ENCODE measurements at regions not wholly inside any gene's neighbourhood (a gene's known extent, or its start where the extent isn't known, plus 50 kb on each side); places are given as distances from the start of the nearest gene placed in this dataset.

DNA sequence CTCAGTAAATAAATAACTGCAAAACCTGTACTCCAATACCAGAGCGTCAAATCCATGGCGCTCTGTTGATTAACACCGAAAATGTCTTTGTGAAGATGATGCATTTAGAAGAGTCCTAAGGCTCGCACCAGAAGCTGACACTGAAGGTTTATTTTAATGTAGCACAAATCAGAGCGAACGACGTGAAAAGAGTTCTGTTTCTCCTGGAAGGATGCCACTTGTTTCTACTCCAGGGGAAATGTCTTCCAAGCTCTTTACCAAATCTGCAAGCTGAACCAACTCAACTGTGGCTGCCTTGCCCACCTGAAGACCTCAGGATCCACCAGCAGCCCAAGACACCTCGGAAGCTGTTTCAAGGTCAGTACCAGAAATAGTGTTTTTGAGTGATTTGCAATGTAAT is 194.4 kb upstream of the MAF start:
- no peak for DNase-seq (ENCODE audit: low read depth, low spot score)

DNA sequence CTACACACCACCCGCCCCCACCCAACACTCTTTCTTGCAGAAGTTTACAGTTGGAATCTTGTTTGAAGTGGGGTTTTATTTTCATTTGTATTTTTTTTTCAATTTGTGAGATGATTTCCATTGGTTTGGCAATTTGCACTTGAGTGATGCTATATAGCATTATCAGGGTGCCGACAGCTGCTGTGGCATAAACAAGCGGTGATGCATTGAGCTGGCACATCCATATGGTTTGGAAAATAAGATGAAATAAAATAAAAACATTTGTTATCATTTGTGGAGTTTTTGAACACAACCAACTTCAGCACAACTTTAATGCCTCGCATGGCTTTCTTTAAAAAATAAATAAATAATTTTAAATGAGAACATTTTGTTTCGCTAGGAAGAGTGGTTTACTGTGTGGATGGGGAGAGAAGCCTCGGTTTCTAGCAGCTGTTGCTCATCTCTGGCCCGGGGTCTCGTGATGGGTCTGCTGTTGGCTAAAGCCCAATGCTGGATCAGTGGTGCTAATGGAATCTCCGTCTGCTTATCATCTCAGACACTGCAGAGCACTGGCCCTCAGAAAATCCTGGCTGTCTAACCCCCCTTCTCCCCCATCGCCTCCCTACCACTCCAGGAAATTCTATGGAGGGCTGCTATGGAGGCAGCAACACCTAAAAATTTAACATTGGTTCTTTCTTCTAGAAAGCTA is 192.3 kb upstream of the MAF start:
- no peak for DNase-seq (ENCODE audit: low read depth, low spot score)

DNA sequence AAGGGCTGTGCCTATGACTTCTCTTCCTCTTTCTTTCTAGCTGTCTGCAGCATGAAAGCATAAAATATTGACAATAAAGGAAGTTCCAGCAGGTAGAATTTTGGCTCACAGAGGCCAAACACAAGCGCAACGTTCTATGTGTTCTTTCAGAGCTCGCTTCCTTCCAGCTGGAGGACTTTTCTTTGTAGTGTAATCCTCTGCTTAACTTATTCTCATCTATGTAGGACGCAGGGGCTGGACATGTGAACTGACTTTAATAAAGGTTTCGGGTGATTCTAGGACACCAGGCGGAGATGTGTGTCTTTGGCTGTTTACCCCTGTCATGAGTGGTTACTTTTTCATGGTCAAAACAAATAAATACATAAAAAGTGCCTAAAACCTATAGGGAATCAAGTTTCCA is 191.5 kb upstream of the MAF start:
- no peak for DNase-seq (ENCODE audit: low read depth, low spot score)

DNA sequence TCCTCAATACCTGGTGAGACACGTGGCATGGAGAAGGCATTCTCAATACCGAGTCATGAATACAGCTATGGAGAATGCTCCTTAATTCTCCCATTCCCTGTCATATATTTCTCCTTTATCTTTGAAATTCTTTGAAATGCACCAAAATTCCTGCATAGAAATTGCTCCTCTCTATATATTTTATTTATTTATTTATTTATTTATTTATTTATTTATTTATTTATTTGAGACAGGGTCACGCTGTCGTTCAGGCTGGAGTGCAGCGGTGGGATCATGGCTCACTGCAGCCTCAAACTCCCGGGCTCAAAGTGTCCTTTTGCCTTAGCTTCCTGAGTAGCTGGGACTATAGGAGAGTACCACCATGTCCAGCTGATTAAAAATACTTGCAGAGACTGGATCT is 190.3 kb upstream of the MAF start:
- DNase-seq (ENCODE audit: low read depth, low spot score), result no peak

DNA sequence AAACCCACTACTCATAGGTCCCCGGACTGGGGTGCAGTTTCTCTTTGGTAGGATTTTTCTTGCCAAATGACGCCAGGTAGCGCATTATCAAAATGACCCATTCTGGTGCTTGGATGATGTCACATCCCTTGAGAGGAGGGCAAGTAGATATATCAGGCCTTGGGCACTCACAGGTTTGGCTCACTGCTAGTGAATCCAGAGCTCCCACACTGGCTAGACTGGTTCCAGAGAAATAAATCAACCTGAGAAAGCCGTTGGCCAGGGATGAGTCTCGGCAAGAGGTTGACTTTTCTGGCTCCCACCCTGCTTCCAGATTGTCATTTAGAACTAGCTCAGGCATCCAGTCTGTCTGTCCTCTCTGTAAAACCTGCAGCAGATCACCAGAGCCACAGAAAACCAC is 188.4 kb upstream of the MAF start:
- no peak for DNase-seq (ENCODE audit: low read depth, low spot score)

DNA sequence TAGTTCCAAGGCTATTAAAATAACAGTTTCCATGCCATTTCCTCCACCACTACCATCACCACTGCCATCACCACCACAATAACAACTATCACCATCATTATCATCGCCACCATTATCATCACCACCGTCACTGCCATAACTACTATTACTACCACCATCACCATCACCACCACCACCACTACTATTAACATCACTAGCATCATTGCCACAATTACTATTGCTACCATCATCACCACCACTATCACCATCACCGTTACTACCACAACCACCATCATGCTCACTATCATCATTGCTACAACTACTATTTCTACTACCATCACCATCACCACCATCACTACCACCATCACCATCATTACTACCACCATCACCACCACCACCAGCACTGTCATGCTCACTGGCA is 185.9 kb upstream of the MAF start:
- DNase-seq (ENCODE audit: low read depth, low spot score), result no peak

DNA sequence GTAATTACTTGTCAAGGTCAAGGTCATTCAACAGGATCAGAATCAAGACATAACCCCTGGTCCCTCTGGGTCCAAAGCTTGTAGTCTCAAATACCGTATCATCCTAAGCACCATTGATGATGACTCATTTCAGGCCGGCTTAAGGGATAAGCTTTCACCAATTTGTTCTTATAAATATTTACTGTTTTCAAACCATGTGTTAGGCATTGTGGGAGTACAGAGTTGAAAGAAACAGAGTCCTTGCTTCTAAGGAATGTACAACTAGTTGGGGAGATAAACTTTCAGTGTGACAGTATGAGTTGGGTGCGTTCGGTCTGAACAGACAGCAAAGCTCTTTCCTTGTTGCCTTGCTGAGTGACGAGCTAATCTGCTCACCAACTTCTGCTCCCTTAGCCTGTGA is 183.5 kb upstream of the MAF start:
- DNase-seq (ENCODE audit: low read depth, low spot score), result no peak

DNA sequence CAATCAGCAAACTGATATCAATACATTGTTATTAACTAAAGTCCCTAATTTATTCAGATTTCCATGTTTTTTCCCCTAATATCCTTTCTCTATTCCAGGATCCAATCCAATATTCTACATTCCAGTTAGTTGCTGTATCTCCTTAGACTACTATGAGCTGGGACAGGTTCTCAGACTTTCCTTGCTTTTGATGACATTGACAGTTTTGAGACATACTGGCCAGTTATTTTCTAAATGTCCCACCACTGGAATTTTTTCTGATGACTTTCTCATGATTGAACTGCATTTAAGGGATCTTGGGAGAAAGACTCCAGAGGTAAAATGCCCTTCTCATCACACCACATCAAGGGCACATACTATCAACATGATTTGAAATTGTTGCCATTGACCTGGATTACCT is 177.1 kb upstream of the MAF start:
- no peak for DNase-seq (ENCODE audit: low read depth, low spot score)

DNA sequence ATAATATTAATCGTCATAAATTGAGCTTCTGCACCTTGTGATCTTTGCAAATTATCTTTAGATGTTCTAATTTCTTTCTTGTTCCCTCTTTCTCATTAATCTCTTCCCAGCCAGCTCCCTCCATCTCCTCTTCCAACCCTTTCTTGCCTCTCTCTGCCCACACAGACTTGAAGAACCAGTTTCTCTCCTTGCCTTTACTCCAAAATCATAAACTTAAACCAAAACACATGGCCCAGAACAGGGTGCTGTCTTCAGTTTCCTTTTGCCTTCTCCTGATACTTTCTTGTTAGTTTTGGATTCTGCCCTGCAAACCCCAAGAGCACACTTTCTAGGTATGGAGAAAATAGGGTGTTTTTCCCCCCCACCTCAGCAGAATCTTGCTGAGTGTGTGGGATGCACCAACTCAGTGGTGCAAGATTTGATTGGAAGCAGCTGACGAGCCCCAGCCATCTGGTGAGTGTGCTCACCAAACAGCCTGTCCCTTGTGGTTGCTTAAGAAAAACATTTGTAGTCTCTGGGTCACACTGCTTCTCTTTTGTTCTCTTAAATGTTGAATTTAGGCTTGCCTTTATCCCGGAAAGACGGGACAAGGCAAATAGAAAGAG is 175.8 kb upstream of the MAF start:
- DNase-seq (ENCODE audit: low read depth, low spot score), result no peak

DNA sequence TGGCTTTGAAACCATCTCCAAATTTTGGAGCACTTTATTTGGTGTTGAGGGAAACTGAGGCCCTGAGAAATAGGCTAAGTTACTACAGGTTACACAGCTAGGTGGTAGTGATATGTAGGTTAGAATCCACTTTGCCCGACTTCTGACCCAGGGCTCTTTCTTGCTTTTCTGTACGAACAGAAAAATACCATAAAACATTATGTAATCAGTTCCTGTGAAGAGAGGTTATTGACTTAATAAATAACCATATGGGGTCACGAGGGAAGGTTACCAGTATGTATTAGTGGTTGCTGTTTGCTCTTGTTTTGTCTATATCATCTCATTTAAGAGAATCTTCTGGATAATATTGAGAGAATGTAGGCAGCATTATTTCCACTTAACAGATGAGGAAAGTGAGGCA is 172.2 kb upstream of the MAF start:
- no peak for DNase-seq (ENCODE audit: low read depth, low spot score)

DNA sequence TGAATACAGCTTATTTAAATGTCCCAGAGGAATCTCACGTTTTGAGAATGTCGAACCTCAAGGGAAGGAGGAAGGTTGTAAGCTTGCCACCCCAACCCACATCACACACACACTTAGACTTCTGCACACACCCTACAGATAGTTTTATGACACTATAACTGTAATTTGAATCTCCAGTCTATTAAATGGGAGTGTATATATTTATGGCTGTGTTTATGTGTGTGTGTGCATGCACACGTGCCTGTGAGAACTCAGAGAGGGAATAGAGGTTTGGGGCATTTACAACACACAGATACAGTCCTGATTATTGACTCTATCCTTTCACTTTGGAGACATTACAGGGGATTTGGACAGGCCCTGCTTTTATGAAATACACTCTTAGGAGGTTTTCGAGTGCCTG is 171.5 kb upstream of the MAF start:
- DNase-seq (ENCODE audit: low read depth, low spot score), result no peak

DNA sequence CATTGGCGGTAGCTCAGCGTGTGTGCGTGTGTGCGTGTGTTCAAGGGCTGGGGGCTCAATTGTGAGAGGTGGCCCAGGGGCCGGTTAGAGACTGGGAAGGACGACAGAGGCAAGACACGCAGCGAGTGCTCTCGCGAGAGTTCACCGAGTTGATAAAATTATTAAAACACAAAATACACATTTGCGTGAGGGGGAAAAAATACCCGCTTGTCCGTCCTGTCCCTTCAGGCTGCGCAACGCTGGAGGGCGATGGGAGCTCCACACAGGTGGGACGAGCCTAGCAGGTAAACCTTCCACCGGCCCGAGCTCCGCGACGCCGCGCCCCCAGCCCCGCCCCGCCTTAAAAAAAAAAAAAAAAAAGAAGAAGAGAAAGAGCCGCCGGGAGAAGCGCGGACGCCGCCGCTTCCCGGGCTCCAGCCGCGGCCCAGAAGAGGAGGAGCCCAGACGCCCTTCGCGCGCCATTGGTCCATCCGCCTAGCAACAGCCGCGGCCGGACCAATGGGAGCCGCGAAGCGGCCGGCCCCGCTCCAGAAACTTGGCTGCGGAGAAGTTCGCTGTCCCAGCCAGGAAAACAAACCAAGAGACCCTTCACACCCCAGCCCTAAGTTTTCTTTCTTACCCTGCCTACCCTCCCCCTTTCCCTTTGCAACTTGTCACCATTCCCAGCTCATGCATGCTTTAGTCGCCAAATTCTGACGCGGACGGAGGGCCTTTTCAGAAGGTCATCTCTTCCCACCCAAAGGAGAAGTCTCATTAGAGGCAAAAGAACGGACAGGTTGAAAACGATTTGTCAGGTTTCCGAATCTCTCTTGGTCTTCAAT is 169.9 kb upstream of the MAF start:
- no peak for DNase-seq (ENCODE audit: low read depth, low spot score)

DNA sequence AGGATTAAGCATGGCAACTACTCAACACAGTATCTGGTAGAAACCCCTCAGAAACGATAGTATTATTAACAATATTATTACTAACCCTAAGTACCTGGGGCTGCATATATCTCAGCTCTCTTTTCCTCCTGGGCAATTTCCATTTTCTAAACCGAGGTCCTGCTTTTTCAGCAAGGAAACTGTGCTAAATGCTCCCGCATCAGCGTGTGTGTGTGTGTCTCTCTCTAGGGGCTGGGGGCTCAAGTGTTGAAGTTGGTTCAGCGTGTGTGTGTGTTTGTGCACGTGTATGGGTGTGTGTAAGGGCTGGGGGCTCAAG is 169.3 kb upstream of the MAF start:
- no peak for DNase-seq (ENCODE audit: low read depth, low spot score)

DNA sequence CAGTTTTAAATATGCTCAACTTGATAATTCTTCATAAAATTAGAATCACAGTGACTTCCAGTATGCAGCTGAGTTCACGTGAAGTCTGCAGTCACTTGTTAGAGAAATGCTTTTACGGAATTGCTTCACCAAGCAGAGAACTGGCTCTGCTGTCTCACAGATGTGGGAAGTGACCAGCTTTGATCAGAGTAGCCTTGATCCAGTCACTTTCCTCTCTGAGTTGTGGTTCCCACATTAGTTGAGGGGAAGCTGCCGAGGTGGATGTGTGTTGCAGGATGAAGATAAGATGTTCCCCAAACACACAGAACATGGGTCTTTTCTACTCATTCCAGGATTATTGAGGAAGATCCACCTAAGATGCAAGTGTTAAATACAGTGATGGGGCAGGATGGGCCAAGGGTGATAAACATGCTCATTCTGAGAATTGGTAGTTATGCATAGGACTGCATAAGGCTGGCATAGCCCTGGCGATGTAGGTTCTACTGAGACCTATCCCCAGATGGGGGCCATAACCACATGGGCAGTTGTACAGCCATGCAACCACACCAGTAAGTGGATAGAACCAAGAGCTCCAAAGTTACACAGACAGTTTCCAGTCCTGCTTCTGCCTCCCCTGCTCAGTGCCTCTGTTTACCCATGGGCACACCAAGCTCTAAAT is 168.9 kb upstream of the MAF start:
- no peak for DNase-seq (ENCODE audit: low read depth, low spot score)

DNA sequence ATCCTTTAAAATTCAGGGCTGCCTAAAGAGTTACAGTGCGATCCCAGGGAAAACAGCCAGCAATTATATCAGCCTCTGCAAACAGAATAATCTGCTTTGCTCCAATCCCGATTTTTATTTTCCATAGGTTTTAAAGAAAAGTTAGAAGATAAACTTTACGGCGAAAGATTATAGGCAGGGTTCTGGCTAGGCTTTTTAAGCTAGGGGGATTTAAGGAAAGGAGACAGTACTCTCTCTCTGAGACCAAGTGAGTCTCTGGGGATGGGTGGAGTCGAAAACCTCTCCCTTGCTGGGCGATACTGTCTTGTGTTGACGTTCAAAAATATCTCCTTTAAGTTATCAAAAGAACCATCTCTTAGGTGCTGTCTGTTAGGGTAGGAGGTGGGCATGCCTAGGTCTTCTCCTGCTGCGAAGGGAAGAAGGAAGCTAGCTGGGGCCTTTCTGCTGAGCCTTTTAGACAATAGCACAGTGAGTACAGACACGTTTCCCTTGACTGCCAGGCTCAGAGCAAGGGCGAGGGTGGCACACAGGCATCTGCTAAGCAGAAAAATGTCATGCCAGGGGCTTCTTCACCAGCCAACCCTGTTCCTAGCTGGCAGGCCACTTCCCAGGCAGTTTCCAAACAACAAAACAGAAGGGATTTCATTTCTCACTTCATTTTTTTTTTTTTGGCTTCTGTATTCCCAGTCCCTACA is 167.9 kb upstream of the MAF start:
- no peak for DNase-seq (ENCODE audit: low read depth, low spot score)

DNA sequence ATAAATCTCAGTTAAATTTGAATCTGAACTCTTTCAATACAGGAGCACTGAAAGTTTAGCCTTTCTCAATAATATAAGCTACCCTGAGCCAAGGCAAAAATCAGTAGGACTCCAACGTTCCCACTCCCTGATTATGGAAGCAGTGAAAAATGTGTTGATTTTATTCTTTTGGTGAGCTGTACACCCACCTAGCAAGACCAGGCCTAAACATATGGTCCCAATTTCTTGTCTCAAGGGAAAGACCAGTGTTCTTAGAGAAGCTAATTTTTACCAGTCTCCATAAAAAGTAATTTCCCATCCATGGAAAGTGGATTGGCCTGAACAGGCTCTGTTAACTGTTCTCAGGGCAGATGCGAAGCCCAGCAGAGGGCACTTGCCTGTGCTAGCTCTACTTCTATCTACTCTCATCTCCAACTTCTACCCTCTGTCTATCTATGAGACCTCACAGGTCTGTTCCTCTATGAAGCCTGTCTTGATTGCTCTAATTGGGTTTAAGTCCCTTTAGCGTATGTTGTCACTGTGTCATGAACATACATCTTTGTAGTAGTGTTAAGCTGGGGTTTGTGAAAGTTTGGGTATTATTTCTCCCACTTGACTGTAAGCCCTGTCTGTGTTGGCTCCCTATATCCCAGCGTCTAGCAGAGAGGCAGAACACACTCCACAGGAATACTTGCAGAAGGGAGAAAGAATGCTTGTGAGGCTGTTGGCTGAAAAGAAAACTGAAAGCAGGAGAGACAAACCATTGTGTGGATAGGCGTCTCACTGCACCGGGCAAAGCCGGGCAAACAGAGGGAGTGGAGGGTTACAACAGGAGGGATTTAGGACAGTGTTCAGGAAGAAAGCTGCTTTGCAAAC is 167.1 kb upstream of the MAF start:
- no peak for DNase-seq (ENCODE audit: low read depth, low spot score)

DNA sequence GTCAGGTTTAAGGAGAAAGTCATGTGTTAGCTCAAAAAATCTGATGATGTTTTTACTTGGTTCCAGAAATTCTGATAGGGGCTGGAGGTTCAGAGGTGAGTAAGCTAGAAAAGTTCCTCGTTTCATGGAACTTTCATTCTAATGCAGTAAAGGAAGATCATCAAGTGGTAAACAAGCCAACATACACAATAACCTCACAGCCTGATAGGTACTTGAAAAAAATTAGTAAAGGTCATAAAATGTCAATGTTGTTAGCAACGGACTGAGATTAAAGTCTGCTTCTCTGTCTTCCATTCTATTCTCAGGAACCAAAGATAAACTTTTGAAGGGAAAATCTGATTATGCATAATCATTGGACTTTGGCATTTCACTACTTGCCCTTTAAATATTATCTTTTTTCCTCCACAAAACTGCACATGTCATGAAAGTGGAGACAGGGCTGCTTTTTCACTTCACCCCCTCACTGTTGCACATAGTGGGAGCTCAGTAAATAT is 165.4 kb upstream of the MAF start:
- DNase-seq (ENCODE audit: low read depth, low spot score), result no peak

DNA sequence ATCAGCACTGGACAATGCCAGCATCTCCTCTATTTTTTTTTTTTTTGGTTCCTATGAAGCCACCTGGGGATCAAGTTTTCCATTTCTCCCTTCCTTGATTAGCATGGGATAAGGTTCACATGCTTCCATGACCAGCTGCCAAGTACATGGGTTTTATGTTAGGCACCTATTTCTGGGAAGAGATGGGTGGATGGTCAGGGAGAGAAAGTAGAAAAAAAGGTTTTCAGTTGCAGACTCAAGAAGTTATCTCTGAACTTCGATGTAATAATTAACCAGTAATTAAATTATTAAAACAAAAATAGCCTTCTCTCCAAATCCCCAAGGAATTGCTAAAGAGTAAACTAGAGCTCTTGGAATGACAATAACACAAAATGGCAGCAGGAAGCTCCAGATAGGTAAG is 164.9 kb upstream of the MAF start:
- DNase-seq (ENCODE audit: low read depth, low spot score), result no peak

DNA sequence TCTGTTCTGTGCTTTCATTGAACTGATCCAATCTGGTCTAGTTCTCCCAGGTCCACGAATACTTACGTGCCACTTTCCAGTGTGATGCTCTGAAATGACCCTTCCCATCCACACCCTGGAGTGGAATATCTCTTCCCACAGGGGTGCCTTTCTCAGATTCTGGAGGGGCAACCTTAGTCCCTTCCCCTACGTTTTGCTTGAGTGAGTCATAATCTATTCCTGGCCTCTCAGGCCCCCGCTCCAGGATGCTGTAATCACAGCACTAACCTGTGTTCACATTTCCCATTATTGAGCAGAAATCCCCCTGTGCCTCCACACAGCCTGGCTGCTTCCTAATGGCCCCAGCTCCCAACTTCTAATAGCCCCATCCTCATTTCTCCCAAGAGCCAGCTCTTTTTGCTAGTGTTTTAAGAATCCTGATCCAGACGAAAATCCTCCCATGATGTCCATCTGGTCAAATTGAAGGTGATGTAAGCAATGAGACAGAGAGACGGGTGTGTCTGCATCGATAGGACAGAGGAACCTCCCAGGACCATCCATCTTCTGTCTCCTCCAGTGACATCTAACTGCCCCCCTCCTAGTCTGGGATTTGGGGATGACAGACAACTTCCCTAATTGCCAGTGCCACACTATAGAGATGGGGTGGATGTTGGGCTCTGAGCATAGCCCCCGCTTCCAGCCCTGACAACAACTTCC is 164.0 kb upstream of the MAF start:
- no peak for DNase-seq (ENCODE audit: low read depth, low spot score)

DNA sequence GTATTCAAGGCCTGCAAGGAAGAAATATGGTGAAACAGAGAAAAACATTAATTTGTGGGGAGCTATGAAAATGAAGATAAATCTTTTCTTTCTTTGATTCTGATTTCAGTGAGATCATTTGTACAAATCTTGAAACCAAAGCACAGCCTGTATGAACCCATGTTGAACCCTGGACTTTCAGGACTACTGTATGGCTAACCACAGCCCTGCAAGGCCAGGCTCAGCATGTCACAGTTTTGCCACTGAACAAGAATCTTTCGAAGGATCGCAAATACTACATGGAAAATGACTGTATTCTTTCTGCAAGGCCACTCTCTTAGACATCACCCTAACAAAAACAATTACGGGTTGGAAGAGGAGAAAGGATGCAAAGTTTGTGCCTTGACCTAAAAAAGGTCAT is 161.7 kb upstream of the MAF start:
- no peak for DNase-seq (ENCODE audit: low read depth, low spot score)

All from activated naive CD8-positive, alpha-beta T cell treated with anti-CD3 and anti-CD28 coated beads, Interleukin-2, amount 50 U/mL, for 16 hours (primary cell).